Spleen (tissue), 7 donors: ENCODE measurements at regions not wholly inside any gene's neighbourhood (a gene's known extent, or its start where the extent isn't known, plus 50 kb on each side); places are given as distances from the start of the nearest gene placed in this dataset.

Experiments used
- POLR2A ChIP-seq, 3 donors: fragments of 450-650 bp; IDR thresholded peaks; one replicate each; pipeline ENCODE4 v1.5.1; 2017; ENCODE audit warnings: antibody characterized with exemption in 3 of 3, mild to moderate bottlenecking in 1 of 3
- TF ChIP-seq, protein P1 (sequence below), 11 experiments: fragments of 200-600 bp in 7 of 11; fragments of 450-650 bp in 4 of 11; sonication (generic) in 4 of 11; IDR thresholded peaks in 8 of 11; conservative IDR thresholded peaks in 3 of 11; 1 replicate in 7 of 11; 2 replicates in 4 of 11; pipeline versions ENCODE4 v1.4.0 to v1.8.0; 2016 to 2021; ENCODE audit warnings: antibody characterized with exemption in 11 of 11, inconsistent platforms in 4 of 11, mild to moderate bottlenecking in 1 of 11
- donor health status: DM: no; HTN: no; CAD: no; lungs with moderate emphysema.
- donor health status: DM: no; HTN: no; CAD: no.
- donor health status: DM: no; HTN: no; CAD: no.

DNA sequence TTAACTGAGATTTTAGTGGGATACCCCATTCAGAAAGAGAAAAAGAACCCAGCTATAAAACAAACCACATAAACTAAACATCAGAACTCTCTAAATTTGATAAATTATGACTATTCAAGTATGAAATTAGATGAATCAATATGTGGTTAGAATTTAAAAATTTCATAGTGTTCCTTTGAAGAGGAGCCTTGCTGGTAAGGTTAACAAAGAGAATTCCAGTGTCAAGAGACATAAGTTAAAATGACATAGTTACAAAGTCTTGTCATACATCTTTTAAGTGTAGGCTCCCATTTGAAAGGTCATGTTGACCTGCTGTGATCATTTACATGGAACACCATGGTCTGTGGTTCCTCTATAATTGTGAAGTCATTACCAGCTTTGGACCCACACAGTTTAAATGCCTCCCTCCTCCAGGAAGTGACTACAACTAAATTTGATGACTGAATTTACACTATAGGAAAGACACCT lies 231.6 kb upstream of the ETAA1 start:
- TF ChIP-seq, protein P1, sequence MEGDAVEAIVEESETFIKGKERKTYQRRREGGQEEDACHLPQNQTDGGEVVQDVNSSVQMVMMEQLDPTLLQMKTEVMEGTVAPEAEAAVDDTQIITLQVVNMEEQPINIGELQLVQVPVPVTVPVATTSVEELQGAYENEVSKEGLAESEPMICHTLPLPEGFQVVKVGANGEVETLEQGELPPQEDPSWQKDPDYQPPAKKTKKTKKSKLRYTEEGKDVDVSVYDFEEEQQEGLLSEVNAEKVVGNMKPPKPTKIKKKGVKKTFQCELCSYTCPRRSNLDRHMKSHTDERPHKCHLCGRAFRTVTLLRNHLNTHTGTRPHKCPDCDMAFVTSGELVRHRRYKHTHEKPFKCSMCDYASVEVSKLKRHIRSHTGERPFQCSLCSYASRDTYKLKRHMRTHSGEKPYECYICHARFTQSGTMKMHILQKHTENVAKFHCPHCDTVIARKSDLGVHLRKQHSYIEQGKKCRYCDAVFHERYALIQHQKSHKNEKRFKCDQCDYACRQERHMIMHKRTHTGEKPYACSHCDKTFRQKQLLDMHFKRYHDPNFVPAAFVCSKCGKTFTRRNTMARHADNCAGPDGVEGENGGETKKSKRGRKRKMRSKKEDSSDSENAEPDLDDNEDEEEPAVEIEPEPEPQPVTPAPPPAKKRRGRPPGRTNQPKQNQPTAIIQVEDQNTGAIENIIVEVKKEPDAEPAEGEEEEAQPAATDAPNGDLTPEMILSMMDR (IDR thresholded peaks at IDR 0.05 in 8 of 11, conservative IDR thresholded peaks at IDR 0.05 in 3 of 11), result no peak
- no peak for TF ChIP-seq POLR2A (IDR thresholded peaks at IDR 0.05)
